DOHH2 (cell line): ENCODE measurements at regions not wholly inside any gene's neighbourhood (a gene's known extent, or its start where the extent isn't known, plus 50 kb on each side); places are given as distances from the start of the nearest gene placed in this dataset.

ENCODE experiments used
- EZH2phosphoT487 ChIP-seq: fragments of 200-600 bp; sonication (generic); IDR thresholded peaks from 2 replicates; pipeline ENCODE4 v1.6.1; 2017; ENCODE audit warnings: borderline replicate concordance, mild to moderate bottlenecking, antibody characterized with exemption, low read length, moderate library complexity, mixed read lengths
- TF ChIP-seq, protein P1 (sequence below): fragments of 200-600 bp; sonication (generic); IDR thresholded peaks from one replicate; pipeline ENCODE4 v1.5.1; 2014; ENCODE audit warnings: antibody characterized with exemption, mild to moderate bottlenecking, low read depth, low read length; ENCODE audit not compliant: poor library complexity, severe bottlenecking

- TF ChIP-seq, protein P1, sequence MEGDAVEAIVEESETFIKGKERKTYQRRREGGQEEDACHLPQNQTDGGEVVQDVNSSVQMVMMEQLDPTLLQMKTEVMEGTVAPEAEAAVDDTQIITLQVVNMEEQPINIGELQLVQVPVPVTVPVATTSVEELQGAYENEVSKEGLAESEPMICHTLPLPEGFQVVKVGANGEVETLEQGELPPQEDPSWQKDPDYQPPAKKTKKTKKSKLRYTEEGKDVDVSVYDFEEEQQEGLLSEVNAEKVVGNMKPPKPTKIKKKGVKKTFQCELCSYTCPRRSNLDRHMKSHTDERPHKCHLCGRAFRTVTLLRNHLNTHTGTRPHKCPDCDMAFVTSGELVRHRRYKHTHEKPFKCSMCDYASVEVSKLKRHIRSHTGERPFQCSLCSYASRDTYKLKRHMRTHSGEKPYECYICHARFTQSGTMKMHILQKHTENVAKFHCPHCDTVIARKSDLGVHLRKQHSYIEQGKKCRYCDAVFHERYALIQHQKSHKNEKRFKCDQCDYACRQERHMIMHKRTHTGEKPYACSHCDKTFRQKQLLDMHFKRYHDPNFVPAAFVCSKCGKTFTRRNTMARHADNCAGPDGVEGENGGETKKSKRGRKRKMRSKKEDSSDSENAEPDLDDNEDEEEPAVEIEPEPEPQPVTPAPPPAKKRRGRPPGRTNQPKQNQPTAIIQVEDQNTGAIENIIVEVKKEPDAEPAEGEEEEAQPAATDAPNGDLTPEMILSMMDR: no peak
- TF ChIP-seq EZH2phosphoT487: no peak
Measured at GRCh38 chr4:100588076-100588475, 70.3 kb upstream of the EMCN start.
